Midbrain (tissue), 1 donor: ENCODE measurements at regions not wholly inside any gene's neighbourhood (a gene's known extent, or its start where the extent isn't known, plus 50 kb on each side); places are given as distances from the start of the nearest gene placed in this dataset.
A peak's percentile ranks its signal among the peaks of the same experiment; 100 is the strongest.
"Not testable (repeated sequence)": the region's sequence is repeated elsewhere in the genome, so short reads cannot be mapped to it uniquely, and the experiment has no call there.

Experiments used
- DNase-seq: peaks from one replicate; lab custom pipeline; 2025; lab: John Stamatoyannopoulos, UW

DNA sequence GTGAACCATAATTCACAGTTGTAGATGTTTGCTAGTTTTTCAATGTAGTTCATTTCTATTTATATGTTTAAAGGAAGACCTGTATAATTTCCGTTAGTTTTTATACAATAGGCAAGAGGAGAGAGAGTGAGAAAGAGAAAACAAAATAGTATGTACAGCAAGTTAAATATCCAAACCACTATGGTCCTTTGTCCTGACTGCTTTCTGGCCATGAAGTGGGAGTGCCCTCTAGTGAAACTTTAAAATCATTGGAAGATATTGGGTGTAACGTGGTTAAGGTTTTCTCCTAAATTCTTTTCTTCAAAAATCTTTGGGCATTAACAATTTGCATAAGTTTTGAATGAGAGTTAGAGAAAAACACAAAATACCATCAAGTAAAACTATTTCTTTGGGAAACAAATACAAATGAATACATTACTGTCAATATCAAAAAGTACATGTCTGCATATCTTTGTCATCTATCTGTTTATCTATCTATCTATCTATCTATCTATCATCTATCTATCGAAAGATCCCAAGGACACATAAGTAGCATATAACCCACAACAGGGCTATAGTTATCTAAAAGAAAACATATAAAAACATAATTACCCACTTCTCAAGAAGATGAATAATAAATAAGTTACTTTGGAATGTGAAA, 534.6 kb upstream of the ATP11B start:
- DNase-seq, result peak; percentile 76

DNA sequence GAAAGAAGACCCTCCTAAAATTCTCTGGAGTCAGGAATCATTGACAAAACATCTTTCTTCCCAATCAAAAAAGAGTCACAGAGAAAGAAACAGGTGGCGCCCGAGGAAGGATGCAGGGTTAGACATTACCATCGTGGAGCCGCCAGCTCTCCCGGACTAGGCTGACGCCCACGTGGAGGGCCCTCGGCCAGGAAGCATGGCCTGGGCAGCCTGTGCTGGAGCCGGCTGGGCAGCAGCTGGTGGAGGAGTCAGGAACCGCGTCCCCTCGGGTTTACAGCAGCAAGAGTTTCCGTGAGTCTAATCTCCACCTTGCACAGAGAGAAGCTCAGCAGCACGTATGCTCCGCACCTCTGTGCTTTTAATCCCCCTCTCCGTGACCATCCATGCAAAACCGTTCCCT, 533.7 kb upstream of the ATP11B start:
- DNase-seq, result peak; percentile 64

GRCh38 chr3:182261041-182261440, 532.3 kb upstream of the ATP11B start:
- no peak for DNase-seq

- no peak for DNase-seq
Observed at GRCh38 chr3:182268711-182269110, 524.6 kb upstream of the ATP11B start.

GRCh38 chr3:182276512-182276911, 516.8 kb upstream of the ATP11B start:
- no peak for DNase-seq

- no peak for DNase-seq
Observed at GRCh38 chr3:182284793-182285192, 508.5 kb upstream of the ATP11B start.

- no peak for DNase-seq
Observed at GRCh38 chr3:182292591-182292990, 500.7 kb upstream of the ATP11B start.

- DNase-seq, result no peak
Observed at GRCh38 chr3:182294256-182294655, 499.0 kb upstream of the ATP11B start.

- DNase-seq, result no peak
Observed at GRCh38 chr3:182294696-182295095, 498.6 kb upstream of the ATP11B start.

DNA sequence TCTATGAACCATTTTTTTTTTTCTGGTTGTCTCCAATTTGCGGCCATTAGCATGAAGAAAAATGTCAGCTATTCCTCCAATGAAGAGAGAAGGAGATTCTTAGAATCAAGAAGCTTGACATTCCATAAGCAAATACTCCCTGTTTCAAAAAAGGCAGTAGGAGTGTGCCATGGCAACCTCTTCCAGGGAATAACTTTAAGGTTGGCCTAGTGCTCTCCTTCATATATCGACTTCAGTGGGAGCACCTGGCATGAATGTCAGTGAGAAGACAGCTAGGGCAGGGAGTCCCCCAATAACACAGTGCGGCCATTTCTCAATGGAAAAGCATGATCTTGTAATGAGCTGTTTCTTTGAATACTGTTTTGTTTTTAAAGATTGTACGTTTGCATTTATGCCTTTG, 493.0 kb upstream of the ATP11B start:
- no peak for DNase-seq

DNA sequence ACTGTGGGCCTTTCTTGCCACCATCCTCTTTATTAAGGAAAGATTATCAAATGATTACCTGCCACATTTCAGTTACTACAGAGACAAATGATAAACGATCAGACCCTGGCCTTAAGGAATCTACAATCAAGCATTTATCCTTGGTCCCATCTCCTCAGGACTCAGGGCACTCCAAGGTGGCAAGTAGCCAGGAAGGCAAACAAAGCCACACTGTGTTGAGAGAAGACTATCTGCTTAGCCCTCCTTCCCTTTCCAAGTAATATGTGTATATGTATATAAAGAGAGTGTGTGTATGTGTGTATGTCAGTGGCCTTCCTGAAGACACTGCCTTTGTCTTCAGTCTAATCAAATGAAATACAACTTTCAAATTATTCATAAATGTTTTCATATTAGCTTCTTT, 490.1 kb upstream of the ATP11B start:
- peak; percentile 31 for DNase-seq

DNA sequence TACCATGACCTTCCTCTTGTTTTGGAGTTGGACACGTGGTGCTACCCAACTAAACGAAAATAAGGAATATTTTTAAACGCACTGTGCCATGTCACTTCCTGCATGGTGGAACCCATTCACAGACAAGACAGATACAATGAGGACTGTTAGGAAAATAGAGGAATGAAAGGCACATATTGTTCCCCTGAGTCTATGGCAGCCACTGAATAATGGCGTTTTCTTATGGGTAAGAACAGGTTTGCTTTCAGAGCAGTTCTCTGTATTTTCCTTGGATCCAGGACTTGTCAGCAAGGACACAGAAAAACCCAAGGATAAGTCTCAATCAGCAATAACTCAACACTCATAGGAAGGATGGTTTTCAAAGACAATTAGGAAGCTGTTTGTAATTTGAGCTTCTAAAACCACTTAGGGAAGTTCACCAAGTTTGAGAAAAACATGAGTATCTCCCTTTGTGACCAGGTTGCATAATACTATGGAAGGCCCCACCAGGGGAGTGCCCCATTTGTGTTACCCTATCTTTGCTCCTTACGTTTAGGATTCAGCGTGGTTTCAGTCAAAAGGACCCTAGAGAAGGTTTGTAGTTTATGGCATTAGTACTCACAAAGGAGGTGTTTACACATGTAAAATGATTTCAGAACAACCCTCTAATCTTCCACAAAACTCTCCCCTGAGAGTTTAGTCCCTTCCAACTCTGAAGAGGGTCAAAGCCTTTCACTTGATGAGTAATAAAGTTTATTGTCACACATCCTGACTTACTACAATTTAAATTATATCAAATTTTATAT, 487.2 kb upstream of the ATP11B start:
- no peak for DNase-seq

- DNase-seq, result no peak
Observed at GRCh38 chr3:182308328-182308727, 485.0 kb upstream of the ATP11B start.

DNA sequence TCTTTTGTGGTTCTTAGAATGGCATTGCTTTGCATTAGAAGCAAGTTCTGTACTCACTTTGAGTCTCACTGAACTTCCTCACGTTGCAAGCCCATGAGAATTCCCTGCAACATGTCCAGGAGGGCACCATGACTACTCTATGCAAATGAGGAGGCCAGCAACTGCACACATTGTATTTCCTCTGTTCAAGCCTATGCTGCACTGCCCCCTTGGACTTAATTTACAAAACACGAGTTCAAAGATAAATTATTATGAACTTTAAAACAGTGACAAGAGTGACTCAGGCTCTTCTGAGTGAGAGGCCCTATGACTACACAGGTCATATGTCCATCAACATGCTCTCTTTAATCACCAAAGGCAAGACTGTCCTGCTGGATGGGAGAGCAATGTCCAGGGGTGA, 484.2 kb upstream of the ATP11B start:
- DNase-seq, result no peak

- no peak for DNase-seq
Observed at GRCh38 chr3:182315313-182315712, 478.0 kb upstream of the ATP11B start.

- DNase-seq, result no peak
Observed at GRCh38 chr3:182323126-182323700, 470.1 kb upstream of the ATP11B start.

DNA sequence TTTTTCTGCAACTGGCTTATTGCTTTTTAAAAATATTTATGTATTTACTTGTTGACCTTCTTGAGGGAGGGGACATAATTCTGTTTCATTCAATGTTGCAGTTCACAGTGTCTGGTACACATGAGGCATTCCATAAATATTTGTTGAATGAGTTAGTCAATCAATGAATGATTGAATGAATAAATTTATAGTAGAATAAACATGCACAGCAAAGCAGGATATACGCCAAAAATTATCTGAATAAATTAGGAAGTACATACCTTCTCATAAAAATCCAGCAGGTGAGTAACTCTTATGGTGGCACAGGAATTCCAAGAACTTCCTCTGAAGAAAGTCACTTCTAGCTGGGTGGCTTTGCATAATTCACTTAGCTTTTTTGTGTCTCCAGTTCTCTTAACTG, 469.4 kb upstream of the ATP11B start:
- no peak for DNase-seq

GRCh38 chr3:182325213-182325950, 467.9 kb upstream of the ATP11B start:
- DNase-seq, result no peak

GRCh38 chr3:182327196-182327681, 466.1 kb upstream of the ATP11B start:
- DNase-seq, result no peak

GRCh38 chr3:182330646-182331045, 462.7 kb upstream of the ATP11B start:
- DNase-seq, result no peak

DNA sequence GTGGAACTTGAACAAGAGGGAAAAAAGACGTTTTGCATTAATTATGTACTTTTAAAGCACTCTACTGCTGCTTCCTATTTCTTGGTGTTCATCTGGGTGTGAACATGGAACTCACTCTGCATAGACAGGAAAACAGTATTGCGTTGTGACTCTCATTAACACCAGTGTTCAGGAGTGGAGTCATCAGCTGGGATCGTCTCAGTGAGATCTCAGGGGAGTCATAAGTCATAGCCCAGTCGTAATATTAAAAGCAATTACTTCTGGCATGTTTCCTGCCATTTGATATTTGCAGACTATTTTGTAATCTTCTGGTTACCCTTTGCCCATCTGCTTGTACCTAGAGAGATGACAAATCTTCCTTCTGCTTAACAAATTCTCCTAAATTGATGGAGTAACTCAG, 462.0 kb upstream of the ATP11B start:
- no peak for DNase-seq

DNA sequence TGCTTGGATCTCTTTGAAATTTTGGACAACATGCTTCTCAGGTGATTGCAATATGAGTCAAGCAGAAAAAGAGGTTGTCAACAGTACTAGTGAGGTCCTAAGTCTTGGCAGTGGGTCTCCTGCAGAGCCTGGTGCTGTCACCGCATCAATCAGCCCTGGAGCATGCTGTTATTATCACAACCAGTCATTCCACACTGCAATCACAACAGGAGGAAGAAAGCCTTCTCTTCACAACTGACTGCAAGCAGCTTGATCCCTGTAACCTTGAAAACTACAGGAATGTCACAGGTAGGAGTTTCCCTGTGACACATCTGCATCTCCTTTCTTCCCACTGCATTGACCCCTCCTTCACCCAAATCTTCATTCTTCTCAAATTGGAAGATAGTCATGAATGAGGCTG, 451.1 kb upstream of the ATP11B start:
- DNase-seq, result no peak

DNA sequence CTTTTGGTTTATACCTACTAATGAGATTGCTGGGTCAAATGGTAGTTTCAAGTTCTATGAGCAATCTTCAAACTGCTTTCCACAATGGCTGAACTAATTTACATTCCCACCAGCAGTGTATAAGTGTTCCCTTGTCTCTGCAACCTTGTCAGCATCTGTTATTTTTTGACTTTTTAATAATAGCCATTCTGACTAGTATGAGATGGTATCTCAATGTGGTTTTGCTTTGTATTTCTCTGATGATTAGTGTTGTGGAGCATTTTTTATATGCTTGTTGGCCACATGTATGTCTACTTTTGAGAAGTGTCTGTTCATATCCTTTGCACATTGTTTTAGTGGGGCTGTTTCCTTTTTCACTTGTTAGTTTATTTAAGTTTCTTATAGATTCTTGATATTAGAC, 449.3 kb upstream of the ATP11B start:
- DNase-seq, result not testable (repeated sequence)
